ENCODE measurements at regions not wholly inside any gene's neighbourhood (a gene's known extent, or its start where the extent isn't known, plus 50 kb on each side); places are given as distances from the start of the nearest gene placed in this dataset.
"Not testable (repeated sequence)": the region's sequence is repeated elsewhere in the genome, so short reads cannot be mapped to it uniquely, and the experiment has no call there.

GRCh38 chr10:93222876-93223275, 149.2 kb downstream of the CYP26A1 start:
- Histone ChIP-seq H3K4me1 (ENCODE audit: control insufficient read depth, low read depth, low read length) (no peaks in the 10 kb centered on the region), H3K36me3 (ENCODE audit: control insufficient read depth, low read depth, low read length) (no peaks in the 10 kb centered on the region), H3K9ac (ENCODE audit: low read length) (no peak overlapping the region), H3K27ac (ENCODE audit: low read length) (no peak overlapping the region), H3K9me3 (ENCODE audit: control insufficient read depth, low read depth, low read length) (no peaks in the 10 kb centered on the region), H3K27me3 (ENCODE audit: control insufficient read depth, insufficient read depth, low read length) (no peaks in the 10 kb centered on the region), H3K4me3 (ENCODE audit: low read length) (no peak overlapping the region)

- H3K4me3 ChIP-seq (ENCODE audit: low read length), result no peak overlapping the region
- no peaks in the 10 kb centered on the region for H3K36me3 ChIP-seq (ENCODE audit: control insufficient read depth, low read depth, low read length)
- no peak overlapping the region for H3K27ac ChIP-seq (ENCODE audit: low read length)
- H3K9me3 ChIP-seq (ENCODE audit: control insufficient read depth, low read depth, low read length), result no peaks in the 10 kb centered on the region
- H3K4me1 ChIP-seq (ENCODE audit: control insufficient read depth, low read depth, low read length), result no peaks in the 10 kb centered on the region
- H3K9ac ChIP-seq (ENCODE audit: low read length), result no peak overlapping the region
- no peaks in the 10 kb centered on the region for H3K27me3 ChIP-seq (ENCODE audit: control insufficient read depth, insufficient read depth, low read length)
These were observed 149.6 kb downstream of the CYP26A1 start for GRCh38 chr10:93223336-93223735.

- Histone ChIP-seq H3K27me3 (ENCODE audit: control insufficient read depth, insufficient read depth, low read length) (no peaks in the 10 kb centered on the region), H3K36me3 (ENCODE audit: control insufficient read depth, low read depth, low read length) (no peaks in the 10 kb centered on the region), H3K4me1 (ENCODE audit: control insufficient read depth, low read depth, low read length) (no peaks in the 10 kb centered on the region), H3K9me3 (ENCODE audit: control insufficient read depth, low read depth, low read length) (no peaks in the 10 kb centered on the region), H3K4me3 (ENCODE audit: low read length) (no peak overlapping the region), H3K27ac (ENCODE audit: low read length) (no peak overlapping the region), H3K9ac (ENCODE audit: low read length) (no peak overlapping the region)
These were observed 150.5 kb downstream of the CYP26A1 start for GRCh38 chr10:93224005-93224779.

GRCh38 chr10:93225938-93226337, 152.2 kb downstream of the CYP26A1 start:
- no peaks in the 10 kb centered on the region for H3K36me3 ChIP-seq (ENCODE audit: control insufficient read depth, low read depth, low read length)
- H3K9ac ChIP-seq (ENCODE audit: low read length), result no peak overlapping the region
- no peaks in the 10 kb centered on the region for H3K9me3 ChIP-seq (ENCODE audit: control insufficient read depth, low read depth, low read length)
- no peaks in the 10 kb centered on the region for H3K27me3 ChIP-seq (ENCODE audit: control insufficient read depth, insufficient read depth, low read length)
- no peak overlapping the region for H3K27ac ChIP-seq (ENCODE audit: low read length)
- no peaks in the 10 kb centered on the region for H3K4me1 ChIP-seq (ENCODE audit: control insufficient read depth, low read depth, low read length)
- no peak overlapping the region for H3K4me3 ChIP-seq (ENCODE audit: low read length)

GRCh38 chr10:93226619-93227018, 152.9 kb downstream of the CYP26A1 start:
- Histone ChIP-seq H3K9me3 (ENCODE audit: control insufficient read depth, low read depth, low read length) (no peaks in the 10 kb centered on the region), H3K4me1 (ENCODE audit: control insufficient read depth, low read depth, low read length) (no peaks in the 10 kb centered on the region), H3K36me3 (ENCODE audit: control insufficient read depth, low read depth, low read length) (no peaks in the 10 kb centered on the region), H3K27me3 (ENCODE audit: control insufficient read depth, insufficient read depth, low read length) (no peaks in the 10 kb centered on the region), H3K4me3 (ENCODE audit: low read length) (no peak overlapping the region), H3K9ac (ENCODE audit: low read length) (no peak overlapping the region), H3K27ac (ENCODE audit: low read length) (no peak overlapping the region)

GRCh38 chr10:93230596-93230995, 156.9 kb downstream of the CYP26A1 start:
- not testable (repeated sequence) for H3K27ac ChIP-seq (ENCODE audit: low read length); H3K4me3 ChIP-seq (ENCODE audit: low read length); H3K9ac ChIP-seq (ENCODE audit: low read length); H3K4me1 ChIP-seq (ENCODE audit: control insufficient read depth, low read depth, low read length); H3K9me3 ChIP-seq (ENCODE audit: control insufficient read depth, low read depth, low read length); H3K27me3 ChIP-seq (ENCODE audit: control insufficient read depth, insufficient read depth, low read length); H3K36me3 ChIP-seq (ENCODE audit: control insufficient read depth, low read depth, low read length)

GRCh38 chr10:93232159-93232558, 158.5 kb downstream of the CYP26A1 start:
- not testable (repeated sequence) for H3K36me3 ChIP-seq (ENCODE audit: control insufficient read depth, low read depth, low read length); H3K9ac ChIP-seq (ENCODE audit: low read length); H3K27me3 ChIP-seq (ENCODE audit: control insufficient read depth, insufficient read depth, low read length); H3K27ac ChIP-seq (ENCODE audit: low read length); H3K9me3 ChIP-seq (ENCODE audit: control insufficient read depth, low read depth, low read length); H3K4me1 ChIP-seq (ENCODE audit: control insufficient read depth, low read depth, low read length); H3K4me3 ChIP-seq (ENCODE audit: low read length)

- not testable (repeated sequence) for H3K9ac ChIP-seq (ENCODE audit: low read length); H3K27ac ChIP-seq (ENCODE audit: low read length); H3K4me1 ChIP-seq (ENCODE audit: control insufficient read depth, low read depth, low read length); H3K4me3 ChIP-seq (ENCODE audit: low read length); H3K27me3 ChIP-seq (ENCODE audit: control insufficient read depth, insufficient read depth, low read length); H3K9me3 ChIP-seq (ENCODE audit: control insufficient read depth, low read depth, low read length); H3K36me3 ChIP-seq (ENCODE audit: control insufficient read depth, low read depth, low read length)
These were observed 161.2 kb downstream of the CYP26A1 start for GRCh38 chr10:93234940-93235339.

GRCh38 chr10:93235686-93236085, 162.0 kb downstream of the CYP26A1 start:
- H3K9me3 ChIP-seq (ENCODE audit: control insufficient read depth, low read depth, low read length), result no peaks in the 10 kb centered on the region
- no peak overlapping the region for H3K4me3 ChIP-seq (ENCODE audit: low read length)
- H3K27ac ChIP-seq (ENCODE audit: low read length), result no peak overlapping the region
- no peak overlapping the region for H3K9ac ChIP-seq (ENCODE audit: low read length)
- no peaks in the 10 kb centered on the region for H3K27me3 ChIP-seq (ENCODE audit: control insufficient read depth, insufficient read depth, low read length)
- H3K4me1 ChIP-seq (ENCODE audit: control insufficient read depth, low read depth, low read length), result peaks cover 5% of the 10 kb centered on the region
- H3K36me3 ChIP-seq (ENCODE audit: control insufficient read depth, low read depth, low read length), result no peaks in the 10 kb centered on the region

GRCh38 chr10:93236393-93237040, 162.8 kb downstream of the CYP26A1 start:
- no peaks in the 10 kb centered on the region for H3K27me3 ChIP-seq (ENCODE audit: control insufficient read depth, insufficient read depth, low read length)

GRCh38 chr10:93245147-93245546, 171.5 kb downstream of the CYP26A1 start:
- Histone ChIP-seq H3K4me3 (ENCODE audit: low read length) (no peak overlapping the region), H3K27ac (ENCODE audit: low read length) (no peak overlapping the region), H3K9ac (ENCODE audit: low read length) (no peak overlapping the region), H3K36me3 (ENCODE audit: control insufficient read depth, low read depth, low read length) (no peaks in the 10 kb centered on the region), H3K4me1 (ENCODE audit: control insufficient read depth, low read depth, low read length) (no peaks in the 10 kb centered on the region), H3K27me3 (ENCODE audit: control insufficient read depth, insufficient read depth, low read length) (no peaks in the 10 kb centered on the region), H3K9me3 (ENCODE audit: control insufficient read depth, low read depth, low read length) (no peaks in the 10 kb centered on the region)

More at GRCh38 chr10:93236393-93237040, 162.8 kb downstream of the CYP26A1 start:
- Histone ChIP-seq H3K9me3 (ENCODE audit: control insufficient read depth, low read depth, low read length) (no peaks in the 10 kb centered on the region), H3K4me3 (ENCODE audit: low read length) (no peak overlapping the region), H3K27ac (ENCODE audit: low read length) (no peak overlapping the region), H3K36me3 (ENCODE audit: control insufficient read depth, low read depth, low read length) (no peaks in the 10 kb centered on the region), H3K9ac (ENCODE audit: low read length) (no peak overlapping the region), H3K4me1 (ENCODE audit: control insufficient read depth, low read depth, low read length) (peaks cover 5% of the 10 kb centered on the region)

- H3K4me1 ChIP-seq (ENCODE audit: control insufficient read depth, low read depth, low read length), result no peaks in the 10 kb centered on the region
- H3K4me3 ChIP-seq (ENCODE audit: low read length), result no peak overlapping the region
- no peaks in the 10 kb centered on the region for H3K36me3 ChIP-seq (ENCODE audit: control insufficient read depth, low read depth, low read length)
- H3K9ac ChIP-seq (ENCODE audit: low read length), result no peak overlapping the region
- H3K9me3 ChIP-seq (ENCODE audit: control insufficient read depth, low read depth, low read length), result no peaks in the 10 kb centered on the region
- H3K27ac ChIP-seq (ENCODE audit: low read length), result no peak overlapping the region
- H3K27me3 ChIP-seq (ENCODE audit: control insufficient read depth, insufficient read depth, low read length), result no peaks in the 10 kb centered on the region
These were observed 172.1 kb downstream of the CYP26A1 start for GRCh38 chr10:93245779-93246178.
